GM12874 (cell line): ENCODE measurements at regions not wholly inside any gene's neighbourhood (a gene's known extent, or its start where the extent isn't known, plus 50 kb on each side); places are given as distances from the start of the nearest gene placed in this dataset.

Experiments
- CTCF ChIP-seq: IDR thresholded peaks from 2 replicates; pipeline ENCODE4 v1.5.1; 2011; ENCODE audit warnings: low read depth, mild to moderate bottlenecking, control low read depth, low read length, moderate library complexity; ENCODE audit not compliant: insufficient read depth

GRCh38 chr16:50925758-50926357 lies 184.0 kb downstream of the CYLD start:
- no peak for TF ChIP-seq CTCF

- no peak for TF ChIP-seq CTCF
These were observed 183.1 kb downstream of the CYLD start for GRCh38 chr16:50924759-50925545.

GRCh38 chr16:50917950-50918703 lies 176.2 kb downstream of the CYLD start:
- TF ChIP-seq CTCF, result no peak

- no peak for TF ChIP-seq CTCF
These were observed 174.2 kb downstream of the CYLD start for GRCh38 chr16:50916040-50916439.

- no peak for TF ChIP-seq CTCF
These were observed 173.2 kb downstream of the CYLD start for GRCh38 chr16:50915120-50915519.

GRCh38 chr16:50910736-50911100 lies 168.8 kb downstream of the CYLD start:
- no peak for TF ChIP-seq CTCF

- no peak for TF ChIP-seq CTCF
These were observed 168.2 kb downstream of the CYLD start for GRCh38 chr16:50909831-50910735.
